K562 (cell line): ENCODE measurements at regions not wholly inside any gene's neighbourhood (a gene's known extent, or its start where the extent isn't known, plus 50 kb on each side); places are given as distances from the start of the nearest gene placed in this dataset.

Experiments used
- ATAC-seq: fragments of 200-7000 bp; cut with Tn5 transposase; 3 replicates; pipeline ENCODE4 v1.9.1; 2020; ENCODE audit warnings: moderate library complexity
- BruUV-seq: library from RNA; stranded (reverse); fragments of 400-500 nt; replicated peaks from 2 replicates; lab custom pipeline; 2021; lab: Mats Ljungman, UMichigan
- CTCF ChIA-PET: fragments of 300-600 bp; formaldehyde crosslinking; extraction: SDS; loops from one replicate; lab custom pipeline; 2021; ENCODE audit warnings: low intra/inter-chr PET ratio; lab: Yijun Ruan, JAX
- POLR2A ChIA-PET: fragments of 300-600, 350-650 bp; sonication (Branson Sonifier 250); formaldehyde crosslinking; extraction: SDS; loops from one replicate; lab custom pipeline; 2021; ENCODE audit warnings: antibody characterized with exemption, inconsistent platforms; lab: Yijun Ruan, JAX
- DNase-seq, 4 experiments: peaks; one replicate each; pipeline versions ENCODE4 v3.0.0 to v3.0.0-alpha.2; 2011 to 2018; ENCODE audit warnings: low spot score in 3 of 4, mixed read lengths in 3 of 4; ENCODE audit errors: extremely low read depth in 1 of 4
- FAIRE-seq: peaks from 2 replicates; lab custom pipeline; 2011; peaks lifted over from hg19 to GRCh38; lab: Jason Lieb, UNC
- H2AFZ ChIP-seq: 2 replicates; pipeline ENCODE4 v1.6.0; 2011; ENCODE audit warnings: low read depth, low read length, control low read depth, inconsistent platforms
- H3K27ac ChIP-seq: fragments of 200-600 bp; 3 replicates; pipeline ENCODE4 v1.8.0; 2011; ENCODE audit warnings: low read depth, mild to moderate bottlenecking, control low read depth, inconsistent platforms, low read length, moderate library complexity, mixed read lengths; ENCODE audit errors: extremely low read depth
- H3K27me3 ChIP-seq, 2 experiments: fragments of 300-600 bp in 1 of 2; 2 replicates in 1 of 2; 3 replicates in 1 of 2; pipeline versions ENCODE4 v1.6.0 to v1.8.0; 2011; ENCODE audit warnings: inconsistent platforms in 2 of 2, low read length in 2 of 2, mild to moderate bottlenecking in 1 of 2, mixed read lengths in 1 of 2, moderate library complexity in 1 of 2; ENCODE audit not compliant: control insufficient read depth in 2 of 2, insufficient read depth in 2 of 2
- H3K36me3 ChIP-seq: fragments of 300-600 bp; 3 replicates; pipeline ENCODE4 v1.8.0; 2011; ENCODE audit warnings: mild to moderate bottlenecking, low read length, inconsistent platforms; ENCODE audit not compliant: control insufficient read depth, insufficient read depth
- H3K4me1 ChIP-seq, 2 experiments: fragments of 200-600 bp in 1 of 2; replicated peaks in 1 of 2; 2 replicates in 1 of 2; 3 replicates in 1 of 2; pipeline versions ENCODE4 v1.5.1 to v1.8.0; 2011; ENCODE audit warnings: inconsistent platforms in 2 of 2, low read length in 2 of 2, mild to moderate bottlenecking in 1 of 2, mixed read lengths in 1 of 2, moderate library complexity in 1 of 2; ENCODE audit not compliant: control insufficient read depth in 2 of 2, insufficient read depth in 2 of 2
- H3K4me2 ChIP-seq: 2 replicates; pipeline ENCODE4 v1.6.1; 2011; ENCODE audit warnings: low read length, control low read depth, inconsistent platforms, mixed read lengths; ENCODE audit not compliant: insufficient read depth
- H3K4me3 ChIP-seq: fragments of 200-600 bp; sonication (generic), shearing (Covaris generic); 2 replicates; pipeline ENCODE4 v1.5.1; 2016; ENCODE audit warnings: control low read depth, inconsistent platforms
- H3K79me2 ChIP-seq: fragments of 200-600 bp; 3 replicates; pipeline ENCODE4 v1.8.0; 2011; ENCODE audit warnings: low read length, inconsistent platforms; ENCODE audit not compliant: control insufficient read depth, insufficient read depth
- H3K9ac ChIP-seq, 2 experiments: 2 replicates each; pipeline versions ENCODE4 v1.6.0 to v1.6.1; 2011; ENCODE audit warnings: low read depth in 2 of 2, low read length in 2 of 2, control low read depth in 1 of 2, inconsistent platforms in 1 of 2, mild to moderate bottlenecking in 1 of 2, mixed read lengths in 1 of 2; ENCODE audit not compliant: insufficient read depth in 1 of 2
- H3K9me1 ChIP-seq: one replicate; pipeline ENCODE4 v1.6.0; 2011; ENCODE audit warnings: inconsistent platforms, mild to moderate bottlenecking, low read length, moderate library complexity; ENCODE audit not compliant: control insufficient read depth, insufficient read depth
- H3K9me3 ChIP-seq: replicated peaks from 2 replicates; pipeline ENCODE4 v1.5.1; 2011; ENCODE audit warnings: low read depth, low read length, inconsistent platforms; ENCODE audit not compliant: control insufficient read depth, insufficient read depth
- H4K20me1 ChIP-seq: replicated peaks from 2 replicates; pipeline ENCODE4 v1.6.1; 2011; ENCODE audit warnings: low read length, inconsistent platforms, mixed read lengths; ENCODE audit not compliant: control insufficient read depth, insufficient read depth
- EP300 ChIP-seq: IDR thresholded peaks from 2 replicates; pipeline ENCODE4 v1.6.1; 2012; ENCODE audit warnings: low read length, improper control_type of control experiment
- GTF2F1 ChIP-seq: IDR thresholded peaks from 2 replicates; pipeline ENCODE4 v1.6.1; 2011; ENCODE audit warnings: low read depth, low read length, improper control_type of control experiment
- NFYB ChIP-seq: IDR thresholded peaks from 2 replicates; pipeline ENCODE4 v1.6.1; 2011; ENCODE audit warnings: mild to moderate bottlenecking, moderate library complexity; ENCODE audit not compliant: insufficient read length; ENCODE audit errors: extremely low read depth
- SP1 ChIP-seq: sonication (generic); formaldehyde crosslinking; IDR thresholded peaks from 2 replicates; pipeline ENCODE4 v1.8.1; 2022; ENCODE audit warnings: mild to moderate bottlenecking, missing genetic modification reagents
- TEAD4 ChIP-seq, 2 experiments: sonication (generic) in 1 of 2; formaldehyde crosslinking in 1 of 2; IDR thresholded peaks; 2 replicates each; pipeline versions ENCODE4 v1.6.1 to v1.8.0; 2012 to 2022; ENCODE audit warnings: borderline replicate concordance in 1 of 2, inconsistent platforms in 1 of 2, low read length in 1 of 2, mild to moderate bottlenecking in 1 of 2, missing genetic modification reagents in 1 of 2
- TOE1 ChIP-seq, 2 experiments: fragments of 450-650 bp in 1 of 2; sonication (generic) in 1 of 2; formaldehyde crosslinking in 1 of 2; IDR thresholded peaks; 2 replicates each; pipeline versions ENCODE4 v1.7.1 to v1.8.0; 2016 to 2022; ENCODE audit warnings: borderline replicate concordance in 2 of 2, mild to moderate bottlenecking in 2 of 2, antibody characterized with exemption in 1 of 2, inconsistent platforms in 1 of 2, low read depth in 1 of 2, missing genetic modification reagents in 1 of 2, moderate library complexity in 1 of 2
- ZNF408 ChIP-seq: fragments of 250-450 bp; sonication (Bioruptor Pico); IDR thresholded peaks from 2 replicates; pipeline ENCODE4 v1.4.0; 2020; ENCODE audit warnings: low read depth, mild to moderate bottlenecking, moderate library complexity
- WGBS: fragments of 100-300 bp; shearing (Covaris generic); methylation state at CpG from one replicate; pipeline ENCODE4 v1.1.6; 2016; ENCODE audit warnings: low coverage, mixed read lengths; ENCODE audit not compliant: insufficient coverage; ENCODE audit errors: missing lambda C conversion rate; 5-methylcytosine and 5-hydroxymethylcytosine counted together
- in situ Hi-C: fragments of 300-500 bp; cut with MboI; formaldehyde crosslinking; loops from 4 replicates; pipeline ENCODE4 v1.15.0; 2018; ENCODE audit warnings: inconsistent platforms, mixed read lengths
- intact Hi-C: fragments of 100-400 bp; cut with micrococcal nuclease; formaldehyde crosslinking; loops from 2 replicates; pipeline ENCODE4 v1.14.2; 2022
- TF ChIP-seq, protein P1 (sequence below): fragments of 450-650 bp; formaldehyde crosslinking; IDR thresholded peaks from 2 replicates; pipeline ENCODE4 v1.4.0; 2020; ENCODE audit warnings: mild to moderate bottlenecking, moderate library complexity
- TF ChIP-seq, protein P2 (sequence below): fragments of 250-450 bp; sonication (Bioruptor Pico); IDR thresholded peaks from 2 replicates; pipeline ENCODE4 v1.9.0; 2021; ENCODE audit warnings: mild to moderate bottlenecking, inconsistent platforms
- TF ChIP-seq, protein P3 (sequence below): fragments of 200-800 bp; sonication (Bioruptor generic); IDR thresholded peaks from 2 replicates; pipeline ENCODE4 v1.6.1; 2017; ENCODE audit warnings: missing genetic modification characterization, missing compliant biosample characterization
- TF ChIP-seq, protein P4 (sequence below): fragments of 450-650 bp; formaldehyde crosslinking; IDR thresholded peaks from 2 replicates; pipeline ENCODE4 v1.4.0; 2020; ENCODE audit warnings: mild to moderate bottlenecking, moderate library complexity

DNA sequence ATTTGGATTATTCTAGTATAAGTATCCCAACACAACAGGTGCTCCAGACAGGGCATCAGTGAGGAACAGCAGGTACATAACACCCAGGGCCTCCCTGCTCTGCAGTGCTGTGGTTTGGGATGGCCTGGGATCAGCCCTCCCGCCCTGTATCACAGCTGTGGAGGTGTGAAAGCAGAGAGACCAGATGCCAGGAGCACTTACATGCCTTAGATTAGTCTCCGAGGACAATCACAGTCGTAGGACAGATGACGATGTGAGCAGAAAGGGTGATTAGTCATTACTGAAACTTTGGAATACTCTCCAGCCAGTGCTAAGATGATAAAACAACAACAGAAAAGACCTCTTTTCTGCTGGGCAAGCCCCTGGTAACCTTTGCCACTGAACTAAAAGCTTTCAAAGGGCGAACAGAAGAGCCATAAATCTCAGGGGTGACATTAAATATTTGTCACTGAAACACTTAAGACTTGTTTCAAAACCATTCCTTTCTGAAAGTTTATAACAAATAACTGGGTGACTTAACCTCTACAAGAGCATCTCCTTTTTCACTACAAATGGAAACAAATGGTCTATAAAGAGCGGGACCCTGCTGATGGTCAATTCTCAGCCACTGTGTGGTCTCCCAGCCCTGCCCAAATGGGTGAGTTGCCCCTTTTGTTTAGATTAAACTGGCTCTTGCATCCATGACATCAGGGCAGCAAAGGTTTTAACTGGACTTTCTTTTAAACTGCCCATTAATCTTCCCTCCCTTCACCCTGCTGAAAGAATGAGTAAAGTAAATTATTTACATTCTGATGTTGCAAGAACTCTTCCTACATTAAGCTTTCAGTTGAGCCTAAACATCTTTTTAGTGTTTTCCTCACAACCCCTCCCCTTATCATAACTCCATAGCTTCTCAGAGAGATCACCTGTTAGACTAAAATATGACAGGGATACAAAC, 183.1 kb upstream of the COX10 start:
- Histone ChIP-seq H3K9me3 (no peaks in the 10 kb centered on the region), H3K27me3 (no peaks in the 10 kb centered on the region), H3K4me3 (no peak overlapping the region), H3K27ac (no peak overlapping the region), H3K4me1 (no peaks in the 10 kb centered on the region), H3K36me3 (no peaks in the 10 kb centered on the region), H4K20me1 (no peaks in the 10 kb centered on the region), H2AFZ (no peak overlapping the region), H3K9ac (no peak overlapping the region), H3K9me1 (no peaks in the 10 kb centered on the region), H3K79me2 (no peaks in the 10 kb centered on the region), H3K4me2 (no peak overlapping the region)
- BruUV-seq, result no TSS peak
- DNase-seq (no peak), ATAC-seq (no peak), FAIRE-seq (no peak)
- intact Hi-C loops, result no loop called here
- ChIA-PET POLR2A (no interaction called here), CTCF (no interaction called here)
- in situ Hi-C loops, result no loop called here
- 0% methylated on average over 6 of the region's 6 CpGs for WGBS
- TF ChIP-seq, protein P1, sequence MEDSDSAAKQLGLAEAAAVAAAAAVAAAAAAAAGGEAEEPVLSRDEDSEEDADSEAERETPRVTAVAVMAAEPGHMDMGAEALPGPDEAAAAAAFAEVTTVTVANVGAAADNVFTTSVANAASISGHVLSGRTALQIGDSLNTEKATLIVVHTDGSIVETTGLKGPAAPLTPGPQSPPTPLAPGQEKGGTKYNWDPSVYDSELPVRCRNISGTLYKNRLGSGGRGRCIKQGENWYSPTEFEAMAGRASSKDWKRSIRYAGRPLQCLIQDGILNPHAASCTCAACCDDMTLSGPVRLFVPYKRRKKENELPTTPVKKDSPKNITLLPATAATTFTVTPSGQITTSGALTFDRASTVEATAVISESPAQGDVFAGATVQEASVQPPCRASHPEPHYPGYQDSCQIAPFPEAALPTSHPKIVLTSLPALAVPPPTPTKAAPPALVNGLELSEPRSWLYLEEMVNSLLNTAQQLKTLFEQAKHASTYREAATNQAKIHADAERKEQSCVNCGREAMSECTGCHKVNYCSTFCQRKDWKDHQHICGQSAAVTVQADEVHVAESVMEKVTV (CRISPR knock-in tag), result no peak
- no peak for TF ChIP-seq ZNF408 (CRISPR knock-in tag)
- no peak for TF ChIP-seq EP300
- no peak for TF ChIP-seq NFYB
- TF ChIP-seq, protein P2, sequence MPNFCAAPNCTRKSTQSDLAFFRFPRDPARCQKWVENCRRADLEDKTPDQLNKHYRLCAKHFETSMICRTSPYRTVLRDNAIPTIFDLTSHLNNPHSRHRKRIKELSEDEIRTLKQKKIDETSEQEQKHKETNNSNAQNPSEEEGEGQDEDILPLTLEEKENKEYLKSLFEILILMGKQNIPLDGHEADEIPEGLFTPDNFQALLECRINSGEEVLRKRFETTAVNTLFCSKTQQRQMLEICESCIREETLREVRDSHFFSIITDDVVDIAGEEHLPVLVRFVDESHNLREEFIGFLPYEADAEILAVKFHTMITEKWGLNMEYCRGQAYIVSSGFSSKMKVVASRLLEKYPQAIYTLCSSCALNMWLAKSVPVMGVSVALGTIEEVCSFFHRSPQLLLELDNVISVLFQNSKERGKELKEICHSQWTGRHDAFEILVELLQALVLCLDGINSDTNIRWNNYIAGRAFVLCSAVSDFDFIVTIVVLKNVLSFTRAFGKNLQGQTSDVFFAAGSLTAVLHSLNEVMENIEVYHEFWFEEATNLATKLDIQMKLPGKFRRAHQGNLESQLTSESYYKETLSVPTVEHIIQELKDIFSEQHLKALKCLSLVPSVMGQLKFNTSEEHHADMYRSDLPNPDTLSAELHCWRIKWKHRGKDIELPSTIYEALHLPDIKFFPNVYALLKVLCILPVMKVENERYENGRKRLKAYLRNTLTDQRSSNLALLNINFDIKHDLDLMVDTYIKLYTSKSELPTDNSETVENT (CRISPR knock-in tag), result no peak
- TF ChIP-seq TOE1 (IDR thresholded peaks at IDR 0.05; ENCODE audit: borderline replicate concordance), result no peak
- no peak for TF ChIP-seq TOE1 (CRISPR knock-in tag; IDR thresholded peaks at IDR 0.05; ENCODE audit: borderline replicate concordance, low read depth)
- TF ChIP-seq, protein P3, sequence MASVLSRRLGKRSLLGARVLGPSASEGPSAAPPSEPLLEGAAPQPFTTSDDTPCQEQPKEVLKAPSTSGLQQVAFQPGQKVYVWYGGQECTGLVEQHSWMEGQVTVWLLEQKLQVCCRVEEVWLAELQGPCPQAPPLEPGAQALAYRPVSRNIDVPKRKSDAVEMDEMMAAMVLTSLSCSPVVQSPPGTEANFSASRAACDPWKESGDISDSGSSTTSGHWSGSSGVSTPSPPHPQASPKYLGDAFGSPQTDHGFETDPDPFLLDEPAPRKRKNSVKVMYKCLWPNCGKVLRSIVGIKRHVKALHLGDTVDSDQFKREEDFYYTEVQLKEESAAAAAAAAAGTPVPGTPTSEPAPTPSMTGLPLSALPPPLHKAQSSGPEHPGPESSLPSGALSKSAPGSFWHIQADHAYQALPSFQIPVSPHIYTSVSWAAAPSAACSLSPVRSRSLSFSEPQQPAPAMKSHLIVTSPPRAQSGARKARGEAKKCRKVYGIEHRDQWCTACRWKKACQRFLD (CRISPR knock-in tag), result no peak
- TF ChIP-seq GTF2F1, result no peak
- TF ChIP-seq SP1 (CRISPR knock-in tag), result no peak
- TF ChIP-seq, protein P4, sequence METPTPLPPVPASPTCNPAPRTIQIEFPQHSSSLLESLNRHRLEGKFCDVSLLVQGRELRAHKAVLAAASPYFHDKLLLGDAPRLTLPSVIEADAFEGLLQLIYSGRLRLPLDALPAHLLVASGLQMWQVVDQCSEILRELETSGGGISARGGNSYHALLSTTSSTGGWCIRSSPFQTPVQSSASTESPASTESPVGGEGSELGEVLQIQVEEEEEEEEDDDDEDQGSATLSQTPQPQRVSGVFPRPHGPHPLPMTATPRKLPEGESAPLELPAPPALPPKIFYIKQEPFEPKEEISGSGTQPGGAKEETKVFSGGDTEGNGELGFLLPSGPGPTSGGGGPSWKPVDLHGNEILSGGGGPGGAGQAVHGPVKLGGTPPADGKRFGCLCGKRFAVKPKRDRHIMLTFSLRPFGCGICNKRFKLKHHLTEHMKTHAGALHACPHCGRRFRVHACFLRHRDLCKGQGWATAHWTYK, result no peak
- no peak for TF ChIP-seq TEAD4 (IDR thresholded peaks at IDR 0.05; ENCODE audit: low read length)
- TF ChIP-seq TEAD4 (CRISPR knock-in tag; IDR thresholded peaks at IDR 0.05; ENCODE audit: borderline replicate concordance), result no peak
